ENCODE measurements at regions not wholly inside any gene's neighbourhood (a gene's known extent, or its start where the extent isn't known, plus 50 kb on each side); places are given as distances from the start of the nearest gene placed in this dataset.

DNA sequence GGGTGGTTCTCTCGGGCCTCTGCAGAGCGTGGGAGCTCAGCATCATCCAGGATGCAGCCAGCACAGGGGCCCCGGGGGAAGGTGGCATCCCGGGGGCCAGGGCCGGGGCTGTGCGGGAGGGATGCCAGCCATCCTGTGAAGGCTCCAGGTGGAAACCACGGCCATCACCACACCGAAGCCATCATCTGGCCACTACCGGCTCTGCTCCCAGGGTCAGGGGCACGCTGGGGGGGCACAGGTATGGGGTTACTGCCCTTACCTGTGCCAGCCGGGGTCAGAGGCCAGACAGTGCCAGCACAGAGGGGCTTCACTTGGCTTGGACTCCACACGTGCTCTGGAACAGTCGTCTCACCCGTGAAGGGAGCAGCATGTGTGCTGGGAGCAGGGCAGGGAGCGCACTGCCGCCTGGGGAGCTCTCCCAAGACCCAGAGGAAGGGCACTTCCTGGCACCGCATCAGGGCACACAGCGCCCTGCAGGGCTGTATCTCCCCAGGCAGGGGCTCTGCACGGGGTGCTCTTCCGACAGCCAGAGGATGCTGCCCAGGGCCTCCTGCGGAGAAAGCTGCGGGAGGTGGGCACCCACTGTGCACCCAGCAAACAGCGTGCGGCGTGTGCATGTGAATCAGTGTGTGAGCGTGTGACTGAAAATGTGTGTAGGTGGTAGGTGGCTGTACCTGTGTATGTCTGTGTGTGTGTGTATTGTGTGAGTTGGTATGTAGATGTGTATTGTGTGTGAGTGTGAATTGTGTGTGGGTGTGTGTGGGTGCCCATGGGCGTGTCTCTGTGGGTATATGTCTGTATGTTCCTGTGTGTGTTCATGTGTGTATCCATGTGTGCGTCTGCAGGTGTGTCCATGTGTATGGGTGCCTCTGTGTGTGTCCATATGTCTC is 75.0 kb downstream of the PTGR3 start:
- Mint-ChIP-seq H3K4me1 (no peaks in the 10 kb centered on the region), H3K27ac (no peak overlapping the region), H3K27me3 (peaks cover 1 to 8% of the 10 kb centered on the region in 2 donors), H3K9me3 (no peaks in the 10 kb centered on the region), H3K36me3 (no peaks in the 10 kb centered on the region), H3K4me3 (no peak overlapping the region)
- ChIA-PET POLR2A (no interaction called here), CTCF (no interaction called here)
- Histone ChIP-seq H3K9me3 (ENCODE audit: low read length) (no peaks in the 10 kb centered on the region), H3K36me3 (ENCODE audit: insufficient read depth, low read length) (no peaks in the 10 kb centered on the region), H3K27ac (ENCODE audit: low read depth, low read length) (no peak overlapping the region), H3K4me3 (ENCODE audit: low read length) (no peak overlapping the region), H3K27me3 (ENCODE audit: insufficient read depth, low read length, poor library complexity, severe bottlenecking) (peaks cover 3% of the 10 kb centered on the region), H3K4me1 (ENCODE audit: insufficient read depth, low read length) (no peaks in the 10 kb centered on the region)
- no peak for DNase-seq

- ChIA-PET POLR2A (no interaction called here), CTCF (no interaction called here)
- Mint-ChIP-seq H3K4me1 (no peaks in the 10 kb centered on the region), H3K27me3 (peaks cover 1 to 8% of the 10 kb centered on the region in 2 donors), H3K27ac (no peak overlapping the region), H3K4me3 (no peak overlapping the region), H3K36me3 (no peaks in the 10 kb centered on the region), H3K9me3 (no peaks in the 10 kb centered on the region)
- Histone ChIP-seq H3K36me3 (ENCODE audit: insufficient read depth, low read length) (no peaks in the 10 kb centered on the region), H3K4me1 (ENCODE audit: insufficient read depth, low read length) (no peaks in the 10 kb centered on the region), H3K9me3 (ENCODE audit: low read length) (no peaks in the 10 kb centered on the region), H3K27ac (ENCODE audit: low read depth, low read length) (no peak overlapping the region), H3K27me3 (ENCODE audit: insufficient read depth, low read length, poor library complexity, severe bottlenecking) (peaks cover 3% of the 10 kb centered on the region), H3K4me3 (ENCODE audit: low read length) (no peak overlapping the region)
- DNase-seq = no peak
Observed at GRCh38 chr18:75132931-75133525, 75.9 kb downstream of the PTGR3 start.

- Histone ChIP-seq H3K4me3 (ENCODE audit: low read length) (no peak overlapping the region), H3K36me3 (ENCODE audit: insufficient read depth, low read length) (no peaks in the 10 kb centered on the region), H3K27me3 (ENCODE audit: insufficient read depth, low read length, poor library complexity, severe bottlenecking) (peaks cover 3% of the 10 kb centered on the region), H3K9me3 (ENCODE audit: low read length) (no peaks in the 10 kb centered on the region), H3K27ac (ENCODE audit: low read depth, low read length) (no peak overlapping the region), H3K4me1 (ENCODE audit: insufficient read depth, low read length) (no peaks in the 10 kb centered on the region)
- no peak for DNase-seq
- Mint-ChIP-seq H3K4me1 (no peaks in the 10 kb centered on the region), H3K4me3 (no peak overlapping the region), H3K27ac (no peak overlapping the region), H3K9me3 (no peaks in the 10 kb centered on the region), H3K27me3 (peaks cover 0 to 8% of the 10 kb centered on the region in 2 donors), H3K36me3 (no peaks in the 10 kb centered on the region)
- ChIA-PET POLR2A (no interaction called here), CTCF (interaction anchor here (1.1 kb wide), 1 partner anchor 13 kb away, joined by 4 read pairs; no protein-coding TSS in a partner anchor)
Observed at GRCh38 chr18:75132098-75132870, 76.7 kb downstream of the PTGR3 start.

DNA sequence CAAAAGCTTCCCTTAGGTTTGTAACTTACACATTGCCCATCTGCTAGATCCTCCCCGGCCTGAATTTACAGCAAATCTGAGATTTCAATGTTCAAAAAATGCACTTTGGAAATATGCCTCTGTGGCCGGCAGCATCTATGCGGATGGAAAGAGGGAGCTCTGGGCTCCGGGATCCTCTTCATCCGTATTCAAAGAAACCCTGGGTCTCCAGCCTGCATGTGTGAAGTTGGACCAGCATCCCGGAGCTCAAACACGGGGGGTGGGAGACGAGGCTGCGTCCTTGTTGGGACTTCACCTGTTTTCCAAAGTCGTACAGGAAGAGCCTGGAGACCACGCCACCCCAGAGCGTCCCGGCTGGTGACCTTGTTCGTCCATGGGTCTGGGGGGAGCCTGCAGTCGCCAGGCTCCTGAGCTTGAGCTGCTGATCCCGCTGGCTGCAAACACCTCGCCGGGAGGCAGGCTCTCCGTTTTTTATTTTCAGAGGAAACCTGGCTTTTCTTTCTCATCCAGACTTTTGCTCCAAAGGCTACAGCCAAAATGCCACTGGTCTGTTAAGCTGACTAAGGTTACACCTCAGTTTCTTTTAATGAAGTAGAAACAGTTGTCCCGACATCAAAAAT is 77.4 kb downstream of the PTGR3 start:
- H3K4me1 ChIP-seq (ENCODE audit: insufficient read depth, low read length) = no peaks in the 10 kb centered on the region
- no peak for DNase-seq
- peaks cover 3% of the 10 kb centered on the region for H3K27me3 ChIP-seq (ENCODE audit: insufficient read depth, low read length, poor library complexity, severe bottlenecking)
- Mint-ChIP-seq H3K4me1 (peaks cover 0 to 2% (median 0%) of the 10 kb centered on the region in 3 donors), H3K27ac (no peak overlapping the region), H3K4me3 (no peak overlapping the region), H3K9me3 (no peaks in the 10 kb centered on the region), H3K36me3 (no peaks in the 10 kb centered on the region), H3K27me3 (peaks cover 0 to 13% of the 10 kb centered on the region in 2 donors)
- ChIA-PET POLR2A (no interaction called here), CTCF (interaction anchor here (1.1 kb wide), 1 partner anchor 12 kb away, joined by 4 read pairs; no protein-coding TSS in a partner anchor)
- H3K27ac ChIP-seq (ENCODE audit: low read depth, low read length) = no peak overlapping the region
- no peaks in the 10 kb centered on the region for H3K9me3 ChIP-seq (ENCODE audit: low read length)
- H3K36me3 ChIP-seq (ENCODE audit: insufficient read depth, low read length) = no peaks in the 10 kb centered on the region
- H3K4me3 ChIP-seq (ENCODE audit: low read length) = no peak overlapping the region

DNA sequence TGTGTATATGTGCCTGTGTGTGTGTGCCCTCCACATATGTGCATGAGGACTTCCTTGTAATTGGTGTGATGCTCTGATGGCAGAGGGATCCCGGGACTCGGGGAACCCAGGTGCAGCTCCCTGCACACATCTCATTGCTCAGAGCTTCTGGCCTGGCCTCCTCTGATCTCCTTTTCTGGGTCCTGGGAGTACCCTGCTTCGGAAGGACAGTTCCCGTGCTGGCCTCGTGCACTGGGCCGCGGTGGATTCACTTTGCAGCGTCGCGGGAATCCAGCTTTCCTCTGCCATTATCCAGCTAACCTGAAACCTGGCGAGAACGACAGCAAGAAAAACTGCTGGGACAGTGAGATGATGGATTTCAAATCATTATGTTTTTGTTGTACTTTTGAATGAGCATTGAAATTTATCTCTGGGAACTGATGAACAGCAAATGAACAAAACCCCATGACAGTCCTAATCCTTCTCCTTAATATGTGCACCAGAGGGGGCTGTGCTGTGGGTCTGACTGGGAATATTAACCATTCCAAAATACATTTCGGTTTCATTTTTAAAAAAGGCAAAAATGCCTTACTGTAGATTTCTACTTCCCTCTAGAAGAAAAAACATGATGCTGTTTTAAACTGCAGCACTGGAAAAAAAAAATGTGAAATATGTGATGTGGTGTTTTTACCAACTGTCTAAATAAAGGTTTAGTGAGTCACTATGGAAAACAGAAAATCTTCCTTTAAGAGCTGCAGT is 78.2 kb downstream of the PTGR3 start:
- Histone ChIP-seq H3K4me3 (ENCODE audit: low read length) (no peak overlapping the region), H3K4me1 (ENCODE audit: insufficient read depth, low read length) (no peaks in the 10 kb centered on the region), H3K36me3 (ENCODE audit: insufficient read depth, low read length) (no peaks in the 10 kb centered on the region), H3K9me3 (ENCODE audit: low read length) (no peaks in the 10 kb centered on the region), H3K27ac (ENCODE audit: low read depth, low read length) (no peak overlapping the region), H3K27me3 (ENCODE audit: insufficient read depth, low read length, poor library complexity, severe bottlenecking) (peaks cover 3% of the 10 kb centered on the region)
- no peaks in the 10 kb centered on the region for H3K36me3 Mint-ChIP-seq
- no peak overlapping the region for H3K4me3 Mint-ChIP-seq
- no peak overlapping the region for H3K27ac Mint-ChIP-seq
- ChIA-PET CTCF (interaction anchor here (1.1 kb wide), 1 partner anchor 11 kb away, joined by 4 read pairs; no protein-coding TSS in a partner anchor), POLR2A (no interaction called here)
- peaks cover 3 to 8% (median 6%) of the 10 kb centered on the region in 3 donors for H3K4me1 Mint-ChIP-seq
- H3K27me3 Mint-ChIP-seq = peaks cover 0 to 18% of the 10 kb centered on the region in 2 donors
- H3K9me3 Mint-ChIP-seq = no peaks in the 10 kb centered on the region
- no peak for DNase-seq

DNA sequence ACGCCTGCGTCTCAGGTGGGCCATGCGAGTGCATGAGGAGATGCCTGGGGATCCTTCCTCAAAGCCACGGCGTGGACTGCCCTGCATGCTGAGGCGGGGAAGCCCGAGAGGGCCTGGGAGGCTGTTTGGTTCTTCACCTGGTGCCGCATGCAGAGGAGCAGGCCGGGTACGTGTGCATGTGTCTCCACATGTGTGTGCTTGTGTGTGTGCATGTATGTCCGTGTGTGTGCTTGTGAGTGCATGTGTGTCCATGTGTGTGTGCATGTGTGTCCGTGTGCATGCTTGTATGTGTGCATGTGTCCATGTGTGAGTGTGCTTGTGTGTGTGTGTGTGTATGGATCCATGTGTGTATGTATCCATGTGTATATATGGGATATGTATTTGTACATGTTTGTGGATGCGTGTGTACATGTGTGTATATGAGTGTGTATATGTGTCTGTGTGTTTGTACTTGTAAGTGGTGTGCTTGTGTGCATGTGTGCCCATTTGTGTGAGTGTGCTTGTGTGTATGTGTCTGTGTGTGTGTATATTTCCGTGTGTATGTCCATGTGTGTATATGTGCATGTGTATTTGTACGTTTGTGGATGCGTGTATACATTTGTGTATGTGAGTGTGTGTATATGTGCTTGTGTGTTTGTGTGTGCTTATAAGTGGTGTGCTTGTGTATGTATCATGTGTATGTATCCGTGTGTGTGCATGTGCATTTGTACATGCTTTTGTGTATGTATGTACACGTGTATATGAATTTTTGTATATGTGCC is 79.0 kb downstream of the PTGR3 start:
- Histone ChIP-seq H3K4me1 (ENCODE audit: insufficient read depth, low read length) (no peaks in the 10 kb centered on the region), H3K27ac (ENCODE audit: low read depth, low read length) (no peak overlapping the region), H3K4me3 (ENCODE audit: low read length) (no peak overlapping the region), H3K36me3 (ENCODE audit: insufficient read depth, low read length) (no peaks in the 10 kb centered on the region), H3K27me3 (ENCODE audit: insufficient read depth, low read length, poor library complexity, severe bottlenecking) (peaks cover 3% of the 10 kb centered on the region), H3K9me3 (ENCODE audit: low read length) (no peaks in the 10 kb centered on the region)
- Mint-ChIP-seq H3K36me3 (no peaks in the 10 kb centered on the region), H3K4me1 (peaks cover 3 to 8% (median 6%) of the 10 kb centered on the region in 3 donors), H3K27ac (peak overlapping the region in 2 of 8 donors; percentile 24 to 29), H3K9me3 (no peaks in the 10 kb centered on the region), H3K4me3 (no peak overlapping the region), H3K27me3 (peaks cover 0 to 18% of the 10 kb centered on the region in 2 donors)
- DNase-seq = no peak
- POLR2A ChIA-PET = no interaction called here
- CTCF ChIA-PET = no interaction called here
